Panc1 (cell line): ENCODE measurements at regions not wholly inside any gene's neighbourhood (a gene's known extent, or its start where the extent isn't known, plus 50 kb on each side); places are given as distances from the start of the nearest gene placed in this dataset.

Source experiments
- ATAC-seq: fragments of 200-7000 bp; cut with Tn5 transposase; 2 replicates; pipeline ENCODE4 v1.9.1; 2020; ENCODE audit warnings: mild to moderate bottlenecking, moderate library complexity
- BruUV-seq: library from RNA; stranded (reverse); fragments of 400-500 nt; replicated peaks from 2 replicates; lab custom pipeline; 2021; lab: Mats Ljungman, UMichigan
- CTCF ChIA-PET: fragments of 300-600 bp; sonication (Branson Sonifier 250); formaldehyde crosslinking; loops from one replicate; lab custom pipeline; 2022; ENCODE audit warnings: antibody characterized with exemption; lab: Charles Lee
- POLR2A ChIA-PET: fragments of 300-600 bp; sonication (Branson Sonifier 250); formaldehyde crosslinking; loops from one replicate; lab custom pipeline; 2022; ENCODE audit warnings: antibody characterized with exemption; lab: Charles Lee
- DNase-seq: peaks from one replicate; pipeline ENCODE4 v3.0.0-alpha.2; 2010; ENCODE audit warnings: low read depth, low spot score
- H3K27ac ChIP-seq: 2 replicates; pipeline ENCODE4 v1.5.1; 2011; ENCODE audit warnings: mild to moderate bottlenecking, low read length, inconsistent platforms
- H3K27me3 ChIP-seq: fragments of 200-500 bp; sonication (Bioruptor generic); 2 replicates; pipeline ENCODE4 v1.6.0; 2014; ENCODE audit warnings: low read length, inconsistent platforms; ENCODE audit not compliant: control insufficient read depth, insufficient read depth
- H3K36me3 ChIP-seq: fragments of 200-500 bp; sonication (Bioruptor generic); 2 replicates; pipeline ENCODE4 v1.5.1; 2014; ENCODE audit warnings: inconsistent platforms, mild to moderate bottlenecking, low read length, moderate library complexity; ENCODE audit not compliant: control insufficient read depth, insufficient read depth
- H3K4me1 ChIP-seq: 2 replicates; pipeline ENCODE4 v1.5.1; 2011; ENCODE audit warnings: inconsistent platforms, mild to moderate bottlenecking, low read length, moderate library complexity; ENCODE audit not compliant: control insufficient read depth, insufficient read depth
- H3K4me3 ChIP-seq, 2 experiments: 2 replicates each; pipeline ENCODE4 v1.5.1; 2011 to 2012; ENCODE audit warnings: low read depth in 2 of 2, low read length in 2 of 2, mild to moderate bottlenecking in 2 of 2, inconsistent platforms in 1 of 2, moderate library complexity in 1 of 2
- H3K9me3 ChIP-seq: fragments of 200-500 bp; sonication (Bioruptor generic); 2 replicates; pipeline ENCODE4 v1.5.1; 2014; ENCODE audit warnings: low read depth, mild to moderate bottlenecking, inconsistent platforms, low read length, moderate library complexity; ENCODE audit not compliant: control insufficient read depth, insufficient read depth
- POLR2AphosphoS5 ChIP-seq: IDR thresholded peaks from 2 replicates; pipeline ENCODE4 v1.6.1; 2012; ENCODE audit warnings: mild to moderate bottlenecking, low read depth, low read length, moderate library complexity
- SIN3A ChIP-seq: IDR thresholded peaks from 2 replicates; pipeline ENCODE4 v1.6.1; 2012; ENCODE audit warnings: low read depth, mild to moderate bottlenecking, low read length, moderate library complexity, borderline replicate concordance; ENCODE audit not compliant: insufficient read depth
- TCF7L2 ChIP-seq: IDR thresholded peaks from 2 replicates; pipeline ENCODE4 v1.6.1; 2011; ENCODE audit warnings: mild to moderate bottlenecking, low read depth, low read length, inconsistent platforms
- in situ Hi-C: cut with HindIII; loops from 2 replicates; pipeline ENCODE4 v1.10.0; 2016; ENCODE audit warnings: low sequenced_read_pairs, low pct_unique_long_range_greater_than_20kb
- intact Hi-C: fragments of 100-400 bp; cut with micrococcal nuclease; formaldehyde crosslinking; loops from one replicate; pipeline ENCODE4 v1.10.0; 2022; ENCODE audit not compliant: unreplicated experiment
- TF ChIP-seq, protein P1 (sequence below): fragments of 450-650 bp; IDR thresholded peaks from 2 replicates; pipeline ENCODE4 v1.5.1; 2017; ENCODE audit warnings: mild to moderate bottlenecking
- TF ChIP-seq, protein P2 (sequence below), 2 experiments: IDR thresholded peaks; 2 replicates each; pipeline ENCODE4 v1.6.1; 2011 to 2012; ENCODE audit warnings: low read depth in 2 of 2, control low read depth in 1 of 2, low read length in 1 of 2, mild to moderate bottlenecking in 1 of 2, moderate library complexity in 1 of 2; ENCODE audit not compliant: insufficient read depth in 1 of 2

DNA sequence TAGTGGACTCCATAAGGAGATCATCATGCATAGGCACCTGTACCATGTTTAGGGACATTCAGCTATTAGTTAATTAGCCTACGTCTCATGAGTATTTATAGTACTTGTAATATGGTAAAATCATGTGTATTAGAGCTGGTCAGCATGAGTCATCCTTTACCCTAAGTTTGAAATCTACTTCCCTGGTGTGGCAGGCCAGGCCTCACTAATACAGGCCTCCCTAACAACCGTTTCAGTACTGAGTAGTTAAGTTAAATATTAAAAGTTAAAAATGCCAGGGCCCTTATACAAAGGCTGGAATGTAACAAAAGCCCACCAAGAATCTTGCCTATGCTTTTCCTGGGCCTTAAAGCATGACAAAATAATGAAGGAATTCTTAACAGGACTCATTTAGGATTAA, 356.3 kb upstream of the DPYD start:
- BruUV-seq, result no TSS peak
- intact Hi-C loops (no loop called here), in situ Hi-C loops (no loop called here)
- H3K36me3 ChIP-seq, result no peaks in the 10 kb centered on the region
- no peaks in the 10 kb centered on the region for H3K4me1 ChIP-seq
- no peaks in the 10 kb centered on the region for H3K27me3 ChIP-seq
- ChIA-PET POLR2A (no interaction called here), CTCF (no interaction called here)
- H3K27ac ChIP-seq, result no peak overlapping the region
- TF ChIP-seq, protein P1, sequence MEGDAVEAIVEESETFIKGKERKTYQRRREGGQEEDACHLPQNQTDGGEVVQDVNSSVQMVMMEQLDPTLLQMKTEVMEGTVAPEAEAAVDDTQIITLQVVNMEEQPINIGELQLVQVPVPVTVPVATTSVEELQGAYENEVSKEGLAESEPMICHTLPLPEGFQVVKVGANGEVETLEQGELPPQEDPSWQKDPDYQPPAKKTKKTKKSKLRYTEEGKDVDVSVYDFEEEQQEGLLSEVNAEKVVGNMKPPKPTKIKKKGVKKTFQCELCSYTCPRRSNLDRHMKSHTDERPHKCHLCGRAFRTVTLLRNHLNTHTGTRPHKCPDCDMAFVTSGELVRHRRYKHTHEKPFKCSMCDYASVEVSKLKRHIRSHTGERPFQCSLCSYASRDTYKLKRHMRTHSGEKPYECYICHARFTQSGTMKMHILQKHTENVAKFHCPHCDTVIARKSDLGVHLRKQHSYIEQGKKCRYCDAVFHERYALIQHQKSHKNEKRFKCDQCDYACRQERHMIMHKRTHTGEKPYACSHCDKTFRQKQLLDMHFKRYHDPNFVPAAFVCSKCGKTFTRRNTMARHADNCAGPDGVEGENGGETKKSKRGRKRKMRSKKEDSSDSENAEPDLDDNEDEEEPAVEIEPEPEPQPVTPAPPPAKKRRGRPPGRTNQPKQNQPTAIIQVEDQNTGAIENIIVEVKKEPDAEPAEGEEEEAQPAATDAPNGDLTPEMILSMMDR, result no peak
- no peak for TF ChIP-seq TCF7L2
- H3K9me3 ChIP-seq, result no peaks in the 10 kb centered on the region
- DNase-seq, result no peak
- no peak overlapping the region for H3K4me3 ChIP-seq
- no peak for ATAC-seq

DNA sequence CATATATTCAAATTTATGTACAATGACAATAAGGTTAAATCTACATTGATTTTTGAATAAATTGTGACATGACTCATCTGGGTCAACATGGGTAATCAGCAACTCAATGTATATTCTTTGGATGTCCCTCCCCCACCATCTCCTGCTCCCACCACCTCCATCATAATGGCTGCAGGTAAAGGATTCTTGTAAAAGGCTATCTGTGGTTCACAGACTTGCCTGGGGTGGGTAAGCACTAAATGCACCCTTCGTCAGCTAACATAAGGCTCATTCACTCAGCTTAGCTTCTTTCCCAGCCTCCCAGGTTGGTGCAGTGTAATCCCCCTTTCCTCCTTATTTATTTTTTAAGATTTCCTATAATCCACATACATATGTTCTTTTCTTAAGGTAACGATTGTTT, 355.7 kb upstream of the DPYD start:
- H3K27ac ChIP-seq, result no peak overlapping the region
- CTCF ChIA-PET, result no interaction called here

More for the DNA sequence above, 355.7 kb upstream of the DPYD start:
- POLR2A ChIA-PET, result no interaction called here
- no peaks in the 10 kb centered on the region for H3K9me3 ChIP-seq
- TF ChIP-seq, protein P2, sequence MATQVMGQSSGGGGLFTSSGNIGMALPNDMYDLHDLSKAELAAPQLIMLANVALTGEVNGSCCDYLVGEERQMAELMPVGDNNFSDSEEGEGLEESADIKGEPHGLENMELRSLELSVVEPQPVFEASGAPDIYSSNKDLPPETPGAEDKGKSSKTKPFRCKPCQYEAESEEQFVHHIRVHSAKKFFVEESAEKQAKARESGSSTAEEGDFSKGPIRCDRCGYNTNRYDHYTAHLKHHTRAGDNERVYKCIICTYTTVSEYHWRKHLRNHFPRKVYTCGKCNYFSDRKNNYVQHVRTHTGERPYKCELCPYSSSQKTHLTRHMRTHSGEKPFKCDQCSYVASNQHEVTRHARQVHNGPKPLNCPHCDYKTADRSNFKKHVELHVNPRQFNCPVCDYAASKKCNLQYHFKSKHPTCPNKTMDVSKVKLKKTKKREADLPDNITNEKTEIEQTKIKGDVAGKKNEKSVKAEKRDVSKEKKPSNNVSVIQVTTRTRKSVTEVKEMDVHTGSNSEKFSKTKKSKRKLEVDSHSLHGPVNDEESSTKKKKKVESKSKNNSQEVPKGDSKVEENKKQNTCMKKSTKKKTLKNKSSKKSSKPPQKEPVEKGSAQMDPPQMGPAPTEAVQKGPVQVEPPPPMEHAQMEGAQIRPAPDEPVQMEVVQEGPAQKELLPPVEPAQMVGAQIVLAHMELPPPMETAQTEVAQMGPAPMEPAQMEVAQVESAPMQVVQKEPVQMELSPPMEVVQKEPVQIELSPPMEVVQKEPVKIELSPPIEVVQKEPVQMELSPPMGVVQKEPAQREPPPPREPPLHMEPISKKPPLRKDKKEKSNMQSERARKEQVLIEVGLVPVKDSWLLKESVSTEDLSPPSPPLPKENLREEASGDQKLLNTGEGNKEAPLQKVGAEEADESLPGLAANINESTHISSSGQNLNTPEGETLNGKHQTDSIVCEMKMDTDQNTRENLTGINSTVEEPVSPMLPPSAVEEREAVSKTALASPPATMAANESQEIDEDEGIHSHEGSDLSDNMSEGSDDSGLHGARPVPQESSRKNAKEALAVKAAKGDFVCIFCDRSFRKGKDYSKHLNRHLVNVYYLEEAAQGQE (IDR thresholded peaks at IDR 0.05; ENCODE audit: insufficient read depth in 1 of 2, low read depth in 2 of 2, low read length in 1 of 2), result no peak
- no peak for TF ChIP-seq SIN3A
- no peak for TF ChIP-seq POLR2AphosphoS5
- TF ChIP-seq, protein P1, result no peak
- no peak for TF ChIP-seq TCF7L2
- H3K4me3 ChIP-seq, result no peak overlapping the region
- intact Hi-C loops (no loop called here), in situ Hi-C loops (no loop called here)
- H3K4me1 ChIP-seq, result no peaks in the 10 kb centered on the region
- no peaks in the 10 kb centered on the region for H3K27me3 ChIP-seq
- DNase-seq (no peak), ATAC-seq (no peak)
- no TSS peak for BruUV-seq
- H3K36me3 ChIP-seq, result no peaks in the 10 kb centered on the region
